ENCODE measurements at regions not wholly inside any gene's neighbourhood (a gene's known extent, or its start where the extent isn't known, plus 50 kb on each side); places are given as distances from the start of the nearest gene placed in this dataset.

GRCh38 chr2:79292958-79293315 lies 133.4 kb upstream of the REG3A start:
- no peak for TF ChIP-seq CTCF (IDR thresholded peaks at IDR 0.05; ENCODE audit: unreplicated experiment)
- no peaks in the 10 kb centered on the region for H3K27me3 Mint-ChIP-seq (ENCODE audit: low read depth)
- peaks cover 22% of the 10 kb centered on the region for H3K9me3 Mint-ChIP-seq
- H3K36me3 Mint-ChIP-seq: no peaks in the 10 kb centered on the region
- H3K4me1 Mint-ChIP-seq: peaks cover 20% of the 10 kb centered on the region
- no peak overlapping the region for H3K27ac Mint-ChIP-seq
- no peak for DNase-seq (ENCODE audit: low spot score in 2 of 2, unreplicated experiment in 2 of 2)
- no peak overlapping the region for H3K4me3 Mint-ChIP-seq

GRCh38 chr2:79292239-79292957 lies 132.8 kb upstream of the REG3A start:
- Mint-ChIP-seq H3K4me3 (no peak overlapping the region), H3K4me1 (peaks cover 20% of the 10 kb centered on the region), H3K27ac (peak overlapping the region; percentile 84), H3K27me3 (ENCODE audit: low read depth) (no peaks in the 10 kb centered on the region), H3K9me3 (peaks cover 18% of the 10 kb centered on the region), H3K36me3 (no peaks in the 10 kb centered on the region)
- DNase-seq (ENCODE audit: low spot score in 2 of 2, unreplicated experiment in 2 of 2): no peak
- TF ChIP-seq CTCF (IDR thresholded peaks at IDR 0.05; ENCODE audit: unreplicated experiment): no peak

DNA sequence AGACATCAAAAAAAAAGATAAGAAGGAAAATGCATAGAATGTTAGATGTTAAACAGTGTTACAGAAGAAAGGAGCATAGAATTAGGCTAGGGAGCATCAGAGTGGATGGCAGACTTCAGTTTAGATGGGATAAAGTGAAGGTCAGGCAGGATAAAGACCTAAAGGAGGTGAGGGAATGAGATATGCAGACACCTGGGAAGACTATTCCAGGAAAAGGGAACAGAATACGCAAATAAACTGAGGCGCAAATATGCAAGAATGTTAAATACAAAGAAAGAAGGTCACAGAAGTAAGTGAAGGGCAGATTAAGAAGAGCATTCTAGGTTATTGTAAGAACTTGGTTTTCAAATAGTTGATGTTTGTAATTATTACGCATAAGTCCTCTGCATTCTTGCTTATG lies 116.3 kb upstream of the REG3A start:
- H3K4me3 Mint-ChIP-seq: no peak overlapping the region

DNA sequence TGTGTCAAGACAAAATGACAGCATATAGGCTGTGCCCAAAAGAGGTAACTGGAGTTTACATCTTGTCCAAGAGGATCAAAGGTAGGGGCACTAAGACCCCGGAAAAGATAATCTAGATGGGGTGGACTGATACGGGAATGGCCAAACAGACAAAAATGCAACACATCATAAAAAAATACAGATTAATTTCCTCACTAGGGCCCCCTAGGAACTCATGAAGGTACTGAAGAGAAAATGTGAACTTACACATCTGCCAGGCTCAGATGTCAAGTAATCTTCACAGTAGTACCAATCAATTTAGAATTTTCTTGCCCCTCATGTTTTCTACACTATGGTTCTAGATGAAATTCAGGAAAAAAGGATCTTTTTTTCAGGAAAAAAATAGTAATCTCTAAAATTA lies 115.6 kb upstream of the REG3A start:
- peak; percentile 33 for TF ChIP-seq CTCF (IDR thresholded peaks at IDR 0.05; ENCODE audit: unreplicated experiment)
- no peaks in the 10 kb centered on the region for H3K36me3 Mint-ChIP-seq
- H3K9me3 Mint-ChIP-seq: peaks cover 8% of the 10 kb centered on the region
- H3K27ac Mint-ChIP-seq: no peak overlapping the region
- no peak for DNase-seq (ENCODE audit: low spot score in 2 of 2, unreplicated experiment in 2 of 2)
- H3K4me1 Mint-ChIP-seq: peaks cover 11% of the 10 kb centered on the region
- H3K4me3 Mint-ChIP-seq: no peak overlapping the region
- no peaks in the 10 kb centered on the region for H3K27me3 Mint-ChIP-seq (ENCODE audit: low read depth)

More for the DNA sequence above, 116.3 kb upstream of the REG3A start:
- Mint-ChIP-seq H3K9me3 (peaks cover 8% of the 10 kb centered on the region), H3K4me1 (peaks cover 9% of the 10 kb centered on the region), H3K27ac (no peak overlapping the region), H3K27me3 (ENCODE audit: low read depth) (no peaks in the 10 kb centered on the region), H3K36me3 (no peaks in the 10 kb centered on the region)
- TF ChIP-seq CTCF (IDR thresholded peaks at IDR 0.05; ENCODE audit: unreplicated experiment): no peak
- DNase-seq (ENCODE audit: low spot score in 2 of 2, unreplicated experiment in 2 of 2): no peak

- Mint-ChIP-seq H3K4me3 (no peak overlapping the region), H3K9me3 (peaks cover 8% of the 10 kb centered on the region), H3K27ac (no peak overlapping the region), H3K36me3 (no peaks in the 10 kb centered on the region), H3K27me3 (ENCODE audit: low read depth) (no peaks in the 10 kb centered on the region), H3K4me1 (peaks cover 11% of the 10 kb centered on the region)
- TF ChIP-seq CTCF (IDR thresholded peaks at IDR 0.05; ENCODE audit: unreplicated experiment): no peak
- DNase-seq (ENCODE audit: low spot score in 2 of 2, unreplicated experiment in 2 of 2): no peak
Observed at GRCh38 chr2:79272616-79273015, 113.1 kb upstream of the REG3A start.

DNA sequence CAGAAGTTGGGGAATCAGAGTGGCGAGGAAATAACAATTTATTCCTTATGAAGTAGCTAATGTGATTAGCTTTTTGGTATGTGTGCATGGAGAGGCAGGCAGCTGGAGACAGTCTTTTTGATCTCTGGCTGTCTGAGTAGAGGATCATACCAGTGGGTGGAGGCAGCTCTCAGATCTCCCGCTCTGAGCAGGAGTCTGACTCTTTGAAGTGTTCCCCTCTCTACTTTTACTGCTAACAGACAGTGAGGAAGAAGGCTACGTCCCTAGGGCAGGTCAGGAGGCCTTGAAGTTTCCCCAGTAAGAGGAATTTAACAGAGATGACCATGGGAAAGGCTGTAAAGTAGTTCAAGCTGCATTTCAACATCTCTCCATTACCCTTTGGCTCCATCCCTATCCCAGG lies 111.9 kb upstream of the REG3A start:
- Mint-ChIP-seq H3K36me3 (no peaks in the 10 kb centered on the region), H3K4me1 (peaks cover 7% of the 10 kb centered on the region), H3K9me3 (peaks cover 8% of the 10 kb centered on the region), H3K27me3 (ENCODE audit: low read depth) (no peaks in the 10 kb centered on the region), H3K27ac (no peak overlapping the region), H3K4me3 (no peak overlapping the region)
- no peak for DNase-seq (ENCODE audit: low spot score in 2 of 2, unreplicated experiment in 2 of 2)
- no peak for TF ChIP-seq CTCF (IDR thresholded peaks at IDR 0.05; ENCODE audit: unreplicated experiment)
